Fibroblast of skin of back (primary cell): ENCODE measurements at regions not wholly inside any gene's neighbourhood (a gene's known extent, or its start where the extent isn't known, plus 50 kb on each side); places are given as distances from the start of the nearest gene placed in this dataset.
A peak's percentile ranks its signal among the peaks of the same experiment; 100 is the strongest.

Source experiments
- DNase-seq: peaks from one replicate; pipeline ENCODE4 v3.0.0-alpha.2; 2013

GRCh38 chr11:27904358-27905055, 203.4 kb downstream of the KIF18A start:
- peak; percentile 85 for DNase-seq

- DNase-seq: peak; percentile 68
Measured at GRCh38 chr11:27902981-27903624, 202.8 kb upstream of the BDNF start.

GRCh38 chr11:27898166-27898565, 197.9 kb upstream of the BDNF start:
- peak; percentile 36 for DNase-seq

GRCh38 chr11:27896096-27896495, 195.8 kb upstream of the BDNF start:
- DNase-seq: no peak

- no peak for DNase-seq
Measured at GRCh38 chr11:27894552-27894951, 194.3 kb upstream of the BDNF start.

GRCh38 chr11:27886857-27887256, 186.6 kb upstream of the BDNF start:
- DNase-seq: no peak

GRCh38 chr11:27882066-27882697, 181.9 kb upstream of the BDNF start:
- DNase-seq: no peak

- DNase-seq: no peak
Measured at GRCh38 chr11:27875831-27876775, 175.8 kb upstream of the BDNF start.

- DNase-seq: no peak
Measured at GRCh38 chr11:27874998-27875830, 175.0 kb upstream of the BDNF start.

- no peak for DNase-seq
Measured at GRCh38 chr11:27873664-27874063, 173.4 kb upstream of the BDNF start.

GRCh38 chr11:27871056-27871455, 170.8 kb upstream of the BDNF start:
- DNase-seq: no peak

- DNase-seq: no peak
Measured at GRCh38 chr11:27869701-27870100, 169.4 kb upstream of the BDNF start.

GRCh38 chr11:27868709-27869108, 168.5 kb upstream of the BDNF start:
- DNase-seq: no peak

GRCh38 chr11:27868226-27868625, 168.0 kb upstream of the BDNF start:
- DNase-seq: peak; percentile 5

- no peak for DNase-seq
Measured at GRCh38 chr11:27865105-27865504, 164.8 kb upstream of the BDNF start.

GRCh38 chr11:27864611-27865010, 164.4 kb upstream of the BDNF start:
- no peak for DNase-seq

GRCh38 chr11:27864091-27864491, 163.8 kb upstream of the BDNF start:
- no peak for DNase-seq

- no peak for DNase-seq
Measured at GRCh38 chr11:27863637-27864036, 163.4 kb upstream of the BDNF start.

- peak; percentile 86 for DNase-seq
Measured at GRCh38 chr11:27861706-27862430, 161.6 kb upstream of the BDNF start.

GRCh38 chr11:27860811-27861210, 160.6 kb upstream of the BDNF start:
- DNase-seq: no peak

GRCh38 chr11:27858866-27859265, 158.6 kb upstream of the BDNF start:
- peak; percentile 20 for DNase-seq
